ENCODE measurements at regions not wholly inside any gene's neighbourhood (a gene's known extent, or its start where the extent isn't known, plus 50 kb on each side); places are given as distances from the start of the nearest gene placed in this dataset.

DNA sequence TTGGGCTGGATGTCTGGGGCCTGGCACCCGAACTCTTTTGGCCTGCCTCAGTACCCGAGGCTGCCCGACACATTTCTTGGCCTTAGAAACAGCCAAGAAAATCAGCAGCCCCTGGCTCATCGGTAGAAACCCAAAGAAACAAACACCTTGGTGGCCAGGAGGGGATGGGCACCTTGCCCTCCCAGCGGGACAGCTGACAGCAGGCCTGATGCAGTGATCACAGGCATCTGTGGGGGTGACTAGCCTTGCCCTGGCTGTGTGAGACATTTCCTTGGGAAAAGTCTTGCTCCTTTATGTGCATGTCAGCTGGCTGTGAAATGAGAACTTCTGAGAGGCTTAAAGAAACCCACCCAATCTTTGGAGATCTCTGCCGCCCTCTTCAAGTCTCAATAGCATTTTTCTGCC is 60.9 kb downstream of the SMIM38 start:
- no peak overlapping the region for H3K9ac ChIP-seq (ENCODE audit: low read length)
- no peak overlapping the region for H2AFZ ChIP-seq (ENCODE audit: low read depth, low read length, poor library complexity, severe bottlenecking)
- no peak for DNase-seq (ENCODE audit: low read depth, low spot score)
- no peaks in the 10 kb centered on the region for H3K79me2 ChIP-seq (ENCODE audit: insufficient read depth, low read length)
- no peaks in the 10 kb centered on the region for H3K36me3 ChIP-seq (ENCODE audit: control insufficient read depth in 1 of 2, insufficient read depth in 2 of 2, low read length in 2 of 2)
- ChIA-PET RAD21 (ENCODE audit: low non-redundant PET in 1 of 2, low total read pairs in 2 of 2, uncharacterized antibody in 2 of 2, unreplicated experiment in 2 of 2) (no interaction called here), POLR2A (no interaction called here), CTCF (no interaction called here)
- H3K27ac ChIP-seq (ENCODE audit: low read depth, low read length): no peak overlapping the region
- no TSS peak for BruUV-seq (replicated peaks)
- no peaks in the 10 kb centered on the region for H4K20me1 ChIP-seq (ENCODE audit: insufficient read depth)
- H3K9me3 ChIP-seq (ENCODE audit: control insufficient read depth in 1 of 2, insufficient read depth in 1 of 2, low read depth in 1 of 2, low read length in 2 of 2): no peaks in the 10 kb centered on the region
- TF ChIP-seq, protein P1, sequence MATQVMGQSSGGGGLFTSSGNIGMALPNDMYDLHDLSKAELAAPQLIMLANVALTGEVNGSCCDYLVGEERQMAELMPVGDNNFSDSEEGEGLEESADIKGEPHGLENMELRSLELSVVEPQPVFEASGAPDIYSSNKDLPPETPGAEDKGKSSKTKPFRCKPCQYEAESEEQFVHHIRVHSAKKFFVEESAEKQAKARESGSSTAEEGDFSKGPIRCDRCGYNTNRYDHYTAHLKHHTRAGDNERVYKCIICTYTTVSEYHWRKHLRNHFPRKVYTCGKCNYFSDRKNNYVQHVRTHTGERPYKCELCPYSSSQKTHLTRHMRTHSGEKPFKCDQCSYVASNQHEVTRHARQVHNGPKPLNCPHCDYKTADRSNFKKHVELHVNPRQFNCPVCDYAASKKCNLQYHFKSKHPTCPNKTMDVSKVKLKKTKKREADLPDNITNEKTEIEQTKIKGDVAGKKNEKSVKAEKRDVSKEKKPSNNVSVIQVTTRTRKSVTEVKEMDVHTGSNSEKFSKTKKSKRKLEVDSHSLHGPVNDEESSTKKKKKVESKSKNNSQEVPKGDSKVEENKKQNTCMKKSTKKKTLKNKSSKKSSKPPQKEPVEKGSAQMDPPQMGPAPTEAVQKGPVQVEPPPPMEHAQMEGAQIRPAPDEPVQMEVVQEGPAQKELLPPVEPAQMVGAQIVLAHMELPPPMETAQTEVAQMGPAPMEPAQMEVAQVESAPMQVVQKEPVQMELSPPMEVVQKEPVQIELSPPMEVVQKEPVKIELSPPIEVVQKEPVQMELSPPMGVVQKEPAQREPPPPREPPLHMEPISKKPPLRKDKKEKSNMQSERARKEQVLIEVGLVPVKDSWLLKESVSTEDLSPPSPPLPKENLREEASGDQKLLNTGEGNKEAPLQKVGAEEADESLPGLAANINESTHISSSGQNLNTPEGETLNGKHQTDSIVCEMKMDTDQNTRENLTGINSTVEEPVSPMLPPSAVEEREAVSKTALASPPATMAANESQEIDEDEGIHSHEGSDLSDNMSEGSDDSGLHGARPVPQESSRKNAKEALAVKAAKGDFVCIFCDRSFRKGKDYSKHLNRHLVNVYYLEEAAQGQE (IDR thresholded peaks at IDR 0.05; ENCODE audit: low read depth): no peak
- TF ChIP-seq SRF (IDR thresholded peaks at IDR 0.05; ENCODE audit: low read depth) (no peak), SIN3A (IDR thresholded peaks at IDR 0.05; ENCODE audit: low read depth) (no peak), JUND (IDR thresholded peaks at IDR 0.05) (no peak), CEBPB (IDR thresholded peaks at IDR 0.05; ENCODE audit: low read depth) (no peak), ZFX (IDR thresholded peaks at IDR 0.05) (no peak), ZNF274 (IDR thresholded peaks at IDR 0.05; ENCODE audit: low read depth, low read length) (no peak), CBX3 (IDR thresholded peaks at IDR 0.05; ENCODE audit: low read depth) (no peak)
- TF ChIP-seq, protein P2, sequence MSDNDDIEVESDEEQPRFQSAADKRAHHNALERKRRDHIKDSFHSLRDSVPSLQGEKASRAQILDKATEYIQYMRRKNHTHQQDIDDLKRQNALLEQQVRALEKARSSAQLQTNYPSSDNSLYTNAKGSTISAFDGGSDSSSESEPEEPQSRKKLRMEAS (IDR thresholded peaks at IDR 0.05): no peak
- TF ChIP-seq, protein P3, sequence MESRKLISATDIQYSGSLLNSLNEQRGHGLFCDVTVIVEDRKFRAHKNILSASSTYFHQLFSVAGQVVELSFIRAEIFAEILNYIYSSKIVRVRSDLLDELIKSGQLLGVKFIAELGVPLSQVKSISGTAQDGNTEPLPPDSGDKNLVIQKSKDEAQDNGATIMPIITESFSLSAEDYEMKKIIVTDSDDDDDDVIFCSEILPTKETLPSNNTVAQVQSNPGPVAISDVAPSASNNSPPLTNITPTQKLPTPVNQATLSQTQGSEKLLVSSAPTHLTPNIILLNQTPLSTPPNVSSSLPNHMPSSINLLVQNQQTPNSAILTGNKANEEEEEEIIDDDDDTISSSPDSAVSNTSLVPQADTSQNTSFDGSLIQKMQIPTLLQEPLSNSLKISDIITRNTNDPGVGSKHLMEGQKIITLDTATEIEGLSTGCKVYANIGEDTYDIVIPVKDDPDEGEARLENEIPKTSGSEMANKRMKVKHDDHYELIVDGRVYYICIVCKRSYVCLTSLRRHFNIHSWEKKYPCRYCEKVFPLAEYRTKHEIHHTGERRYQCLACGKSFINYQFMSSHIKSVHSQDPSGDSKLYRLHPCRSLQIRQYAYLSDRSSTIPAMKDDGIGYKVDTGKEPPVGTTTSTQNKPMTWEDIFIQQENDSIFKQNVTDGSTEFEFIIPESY (IDR thresholded peaks at IDR 0.05; ENCODE audit: extremely low read depth, insufficient replicate concordance, low read length): no peak
- TF ChIP-seq, protein P4, sequence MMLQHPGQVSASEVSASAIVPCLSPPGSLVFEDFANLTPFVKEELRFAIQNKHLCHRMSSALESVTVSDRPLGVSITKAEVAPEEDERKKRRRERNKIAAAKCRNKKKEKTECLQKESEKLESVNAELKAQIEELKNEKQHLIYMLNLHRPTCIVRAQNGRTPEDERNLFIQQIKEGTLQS (IDR thresholded peaks at IDR 0.05): no peak
- no peak overlapping the region for H3K4me2 ChIP-seq (ENCODE audit: low read length)
- H3K4me3 ChIP-seq (replicated peaks in 1 of 2; ENCODE audit: low read depth in 1 of 2, low read length in 2 of 2): no peak overlapping the region
- H3K4me1 ChIP-seq (ENCODE audit: control insufficient read depth in 1 of 2, insufficient read depth in 2 of 2, low read length in 2 of 2): peaks cover 7 to 11% of the 10 kb centered on the region in 2 experiments; a peak in 2 of 4 replicates
- H3K9me2 ChIP-seq (ENCODE audit: insufficient read depth): no peaks in the 10 kb centered on the region
- no peaks in the 10 kb centered on the region for H3K27me3 ChIP-seq (ENCODE audit: insufficient read depth, low read length)
- intact Hi-C loops (cut with micrococcal nuclease): no loop called here
- ATAC-seq: no peak
